Gastroesophageal sphincter (tissue), 4 donors: ENCODE measurements at regions not wholly inside any gene's neighbourhood (a gene's known extent, or its start where the extent isn't known, plus 50 kb on each side); places are given as distances from the start of the nearest gene placed in this dataset.
"Not testable (repeated sequence)": the region's sequence is repeated elsewhere in the genome, so short reads cannot be mapped to it uniquely, and the experiment has no call there.

Experiments
- ATAC-seq: fragments of 150-250 bp; one replicate; pipeline ENCODE4 v1.9.1; 2016; ENCODE audit warnings: mild to moderate bottlenecking, moderate library complexity
- H3K27ac ChIP-seq, 4 donors: fragments of 200-600 bp; sonication (generic) in 3 of 4; 1 replicate in 3 of 4; 2 replicates in 1 of 4; pipeline ENCODE4 v1.5.1; 2016 to 2019
- H3K27me3 ChIP-seq: fragments of 200-600 bp; sonication (generic); one replicate; pipeline ENCODE4 v1.5.1; 2019
- H3K36me3 ChIP-seq, 2 donors: fragments of 200-600 bp; sonication (generic); one replicate each; pipeline ENCODE4 v1.5.1; 2019; ENCODE audit warnings: control low read depth in 1 of 2
- H3K4me1 ChIP-seq, 3 donors: fragments of 200-600 bp; sonication (generic); 1 replicate in 2 of 3; 2 replicates in 1 of 3; pipeline ENCODE4 v1.5.1; 2016 to 2019; ENCODE audit warnings: control low read depth in 2 of 3
- H3K4me3 ChIP-seq, 2 donors: fragments of 200-600 bp; sonication (generic); one replicate each; pipeline ENCODE4 v1.5.1; 2019; ENCODE audit warnings: mild to moderate bottlenecking in 1 of 2, moderate library complexity in 1 of 2
- H3K9me3 ChIP-seq, 3 donors: fragments of 200-600 bp; sonication (generic); one replicate each; pipeline ENCODE4 v1.5.1; 2017 to 2019; ENCODE audit warnings: control low read depth in 2 of 3
- WGBS, 2 donors: methylation state at CpG; one replicate each; pipeline ENCODE4 v1.1.5; 2018; ENCODE audit warnings: low coverage in 1 of 2; 5-methylcytosine and 5-hydroxymethylcytosine counted together

DNA sequence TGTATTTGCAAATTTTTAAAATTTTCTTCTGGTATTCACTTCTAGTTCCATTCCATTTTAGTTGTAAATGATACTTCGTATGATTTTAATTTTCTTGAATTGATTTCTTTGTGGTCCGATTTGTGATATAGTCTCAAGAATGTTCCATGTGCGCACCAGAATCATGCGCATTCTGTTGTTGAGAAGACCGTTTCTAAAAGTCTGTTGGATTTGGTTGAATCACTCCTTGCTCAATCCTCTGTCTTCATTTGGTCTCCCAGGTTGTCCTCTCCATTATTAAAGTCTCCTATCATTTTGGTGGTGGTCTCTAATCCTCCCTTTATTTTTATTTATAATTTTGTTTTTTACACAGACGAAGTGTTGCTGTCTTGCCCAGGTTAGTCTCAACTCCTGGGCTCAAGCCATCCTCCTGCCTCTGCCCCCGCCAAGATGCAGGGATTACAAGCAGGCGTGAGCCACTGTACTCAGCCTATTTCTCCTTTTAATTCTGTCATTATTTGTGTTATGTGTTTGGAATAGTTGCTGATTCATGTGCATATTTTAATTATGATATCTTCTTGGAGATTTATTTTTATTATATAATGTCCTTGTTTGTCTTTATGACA, 1490.8 kb downstream of the FOXD4L5 start:
- H3K4me3 ChIP-seq, H3K9me3 ChIP-seq, ATAC-seq, H3K4me1 ChIP-seq, H3K36me3 ChIP-seq, H3K27me3 ChIP-seq, H3K27ac ChIP-seq: not testable (repeated sequence)
- 50 to 62% methylated on average over 8 of the region's 8 CpGs for WGBS, 2 donors

DNA sequence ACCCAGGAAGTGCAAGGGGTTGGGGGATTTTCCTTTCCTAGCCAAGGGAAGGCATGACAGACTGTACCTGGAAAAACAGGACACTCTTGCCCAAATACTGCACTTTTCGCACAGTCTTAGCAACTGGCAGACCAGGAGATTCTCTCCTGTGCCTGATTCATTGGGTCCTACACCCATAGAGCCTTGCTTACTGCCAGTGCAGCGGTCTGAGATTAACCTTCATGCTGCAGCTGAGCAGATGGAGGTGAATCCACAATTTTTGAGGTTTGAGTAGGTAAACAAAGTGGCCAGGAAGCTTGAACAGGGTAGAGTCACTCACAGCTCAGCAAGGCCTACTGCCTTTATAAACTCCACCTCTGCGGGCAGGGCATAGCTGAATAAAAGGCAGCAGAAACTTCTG, 1497.6 kb downstream of the FOXD4L5 start:
- not testable (repeated sequence) for H3K27ac ChIP-seq, H3K4me3 ChIP-seq, H3K36me3 ChIP-seq, H3K4me1 ChIP-seq, H3K27me3 ChIP-seq
- peaks cover 0 to 23% (median 1%) of the 10 kb centered on the region in 3 donors for H3K9me3 ChIP-seq
- 24 to 40% methylated on average over 1 to 3 of the region's 3 CpGs for WGBS, 2 donors
- peak; percentile 7 for ATAC-seq

DNA sequence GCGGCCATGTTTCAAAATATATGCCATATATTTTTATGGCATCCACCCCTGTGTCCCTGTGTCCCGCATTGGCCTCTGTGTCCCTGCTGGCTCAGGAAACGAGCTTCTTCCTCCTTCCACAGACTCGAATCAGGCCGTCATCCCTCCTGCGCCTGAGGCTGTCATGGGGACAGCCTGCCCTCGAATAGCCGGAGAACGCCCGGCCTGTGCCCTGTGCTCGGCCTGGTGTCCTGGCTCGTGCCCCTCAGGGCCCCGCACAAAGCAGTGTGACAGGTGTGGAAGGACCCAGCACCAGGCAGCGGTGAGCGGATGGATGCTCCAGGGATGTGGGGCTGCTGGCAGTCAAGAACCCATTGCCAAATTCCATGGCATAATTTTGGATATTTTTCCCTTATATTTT, 1500.0 kb downstream of the FOXD4L5 start:
- H3K27me3 ChIP-seq, H3K4me3 ChIP-seq, H3K36me3 ChIP-seq, H3K4me1 ChIP-seq, H3K27ac ChIP-seq, ATAC-seq: not testable (repeated sequence)
- 71% methylated on average over 7 of the region's 15 CpGs; no CpG with 5 or more reads in 1 of the 2 donors for WGBS, 2 donors
- H3K9me3 ChIP-seq, result peaks cover 0 to 34% (median 1%) of the 10 kb centered on the region in 3 donors

DNA sequence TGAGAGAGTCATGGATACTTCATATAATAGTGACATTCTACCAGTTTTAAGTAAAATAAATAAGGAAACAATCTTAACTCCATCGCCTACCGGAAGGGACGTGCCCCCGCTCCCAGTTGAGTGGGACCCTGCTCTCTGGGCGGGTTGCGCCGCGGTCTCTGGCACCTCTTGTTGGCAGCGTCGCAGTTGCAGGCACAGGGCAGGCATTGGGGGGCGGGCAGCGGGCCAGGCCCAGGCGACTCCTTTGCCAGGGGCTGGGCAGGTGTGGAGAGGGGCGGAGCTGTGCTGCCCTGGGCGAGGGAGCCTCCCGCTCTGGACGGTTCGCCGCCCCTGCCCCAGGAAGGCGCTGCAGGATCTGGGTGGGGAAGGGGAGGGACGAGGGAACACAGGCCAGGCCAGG, 1500.6 kb downstream of the FOXD4L5 start:
- H3K36me3 ChIP-seq, H3K27me3 ChIP-seq, ATAC-seq, H3K27ac ChIP-seq, H3K4me1 ChIP-seq, H3K4me3 ChIP-seq: not testable (repeated sequence)
- peaks cover 0 to 32% (median 1%) of the 10 kb centered on the region in 3 donors for H3K9me3 ChIP-seq
- 42 to 80% methylated on average over 2 to 10 of the region's 21 CpGs for WGBS, 2 donors

DNA sequence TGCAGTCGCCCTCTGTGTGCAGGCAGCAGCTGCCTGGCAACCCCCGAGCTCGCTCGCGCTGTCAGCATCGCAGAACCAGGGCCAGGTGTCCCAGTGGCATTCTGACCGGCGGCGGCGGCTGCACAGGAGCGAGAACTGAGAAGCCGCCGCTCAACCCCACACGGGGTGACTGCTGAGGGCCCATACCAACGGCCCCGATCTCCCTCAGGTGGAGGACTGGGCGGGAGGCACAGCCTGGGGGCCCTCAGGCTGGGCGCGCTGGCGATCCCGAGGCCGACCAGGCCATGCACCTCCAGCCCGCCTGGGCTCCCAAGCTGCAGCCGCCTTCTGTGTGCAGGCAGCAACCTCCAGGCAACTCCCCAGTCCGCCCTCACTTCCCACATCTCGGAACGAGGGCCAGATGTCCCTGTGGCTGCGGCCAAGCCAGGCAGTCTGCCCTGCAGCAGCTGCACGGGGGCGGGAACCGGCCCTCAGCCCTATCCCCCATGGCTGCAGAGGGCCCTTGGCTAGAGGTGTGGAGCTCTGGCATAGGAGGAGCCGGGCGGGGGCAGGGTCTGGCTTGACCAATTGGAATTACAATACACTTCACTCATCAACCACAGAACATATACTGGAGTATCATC, 1503.1 kb downstream of the FOXD4L5 start:
- H3K27ac ChIP-seq, H3K4me1 ChIP-seq, ATAC-seq, H3K4me3 ChIP-seq, H3K27me3 ChIP-seq, H3K36me3 ChIP-seq: not testable (repeated sequence)
- H3K9me3 ChIP-seq, result peaks cover 0 to 16% (median 0%) of the 10 kb centered on the region in 3 donors
- no CpG with 5 or more reads among the region's 33 CpGs for WGBS, 2 donors

DNA sequence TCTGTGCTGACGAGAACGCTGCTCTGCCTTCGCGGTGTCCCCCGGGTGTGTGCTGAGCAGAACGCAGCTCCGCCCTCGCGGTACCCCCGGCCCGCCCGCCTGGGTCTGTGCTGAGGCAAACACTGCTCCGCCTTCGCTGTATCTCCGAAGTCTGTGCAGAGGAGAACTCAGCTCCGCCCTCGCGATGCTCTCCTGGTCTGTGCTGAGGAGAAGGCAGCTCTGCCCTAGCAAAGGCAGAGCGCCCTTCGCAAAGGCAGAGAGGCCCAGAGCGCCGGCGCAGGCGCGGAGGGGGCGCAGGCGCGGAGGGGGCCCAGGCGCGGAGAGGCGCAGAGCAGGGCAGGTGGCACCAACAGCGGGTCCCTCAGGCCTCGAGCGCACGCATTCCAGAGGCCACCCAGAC, 1503.6 kb downstream of the FOXD4L5 start:
- no CpG with 5 or more reads among the region's 35 CpGs for WGBS, 2 donors
- not testable (repeated sequence) for ATAC-seq, H3K4me3 ChIP-seq, H3K4me1 ChIP-seq, H3K27me3 ChIP-seq, H3K36me3 ChIP-seq, H3K27ac ChIP-seq
- H3K9me3 ChIP-seq, result peaks cover 0 to 16% (median 0%) of the 10 kb centered on the region in 3 donors

DNA sequence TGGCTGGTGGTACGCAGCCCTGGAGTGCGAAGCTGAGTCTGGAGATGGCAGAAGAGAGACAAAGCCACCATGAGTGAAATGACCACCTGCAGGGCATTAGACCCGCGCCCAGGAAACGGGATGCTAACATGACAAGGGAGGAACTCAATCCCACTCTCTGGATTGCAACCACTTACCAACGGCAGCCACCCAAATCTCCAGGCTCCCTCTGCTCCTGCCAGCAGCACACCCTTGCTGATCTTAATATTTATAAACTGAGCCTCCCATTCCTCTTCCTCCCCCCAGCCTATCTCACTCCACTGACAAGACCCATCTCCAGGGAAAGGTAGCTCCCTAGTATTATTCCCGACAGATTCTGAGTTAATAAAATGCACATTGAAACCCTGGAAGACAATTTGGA, 1508.8 kb downstream of the FOXD4L5 start:
- H3K27ac ChIP-seq, H3K9me3 ChIP-seq, ATAC-seq, H3K27me3 ChIP-seq, H3K4me3 ChIP-seq, H3K4me1 ChIP-seq, H3K36me3 ChIP-seq: not testable (repeated sequence)
- WGBS, 2 donors, result 83 to 100% methylated on average over 1 of the region's 7 CpGs

DNA sequence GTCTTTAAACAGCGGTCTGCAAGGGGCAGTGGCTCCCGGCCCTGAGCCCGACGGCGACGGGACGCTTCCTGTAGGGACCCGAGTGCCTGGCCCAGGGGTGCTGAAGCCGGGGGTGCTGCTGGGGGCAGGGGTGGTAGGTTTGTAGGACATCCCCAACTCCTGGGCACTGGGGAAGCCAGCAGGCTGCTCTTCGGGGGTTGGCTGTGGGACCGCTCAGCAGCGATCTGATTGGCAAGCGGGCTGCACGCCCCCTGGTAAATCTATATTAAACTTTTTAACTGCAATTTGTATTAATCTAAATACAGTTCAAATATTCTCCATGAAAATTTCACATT, 1510.0 kb downstream of the FOXD4L5 start:
- 71% methylated on average over 5 of the region's 14 CpGs; no CpG with 5 or more reads in 1 of the 2 donors for WGBS, 2 donors
- H3K27ac ChIP-seq, H3K36me3 ChIP-seq, H3K4me1 ChIP-seq, ATAC-seq, H3K9me3 ChIP-seq, H3K4me3 ChIP-seq, H3K27me3 ChIP-seq: not testable (repeated sequence)

DNA sequence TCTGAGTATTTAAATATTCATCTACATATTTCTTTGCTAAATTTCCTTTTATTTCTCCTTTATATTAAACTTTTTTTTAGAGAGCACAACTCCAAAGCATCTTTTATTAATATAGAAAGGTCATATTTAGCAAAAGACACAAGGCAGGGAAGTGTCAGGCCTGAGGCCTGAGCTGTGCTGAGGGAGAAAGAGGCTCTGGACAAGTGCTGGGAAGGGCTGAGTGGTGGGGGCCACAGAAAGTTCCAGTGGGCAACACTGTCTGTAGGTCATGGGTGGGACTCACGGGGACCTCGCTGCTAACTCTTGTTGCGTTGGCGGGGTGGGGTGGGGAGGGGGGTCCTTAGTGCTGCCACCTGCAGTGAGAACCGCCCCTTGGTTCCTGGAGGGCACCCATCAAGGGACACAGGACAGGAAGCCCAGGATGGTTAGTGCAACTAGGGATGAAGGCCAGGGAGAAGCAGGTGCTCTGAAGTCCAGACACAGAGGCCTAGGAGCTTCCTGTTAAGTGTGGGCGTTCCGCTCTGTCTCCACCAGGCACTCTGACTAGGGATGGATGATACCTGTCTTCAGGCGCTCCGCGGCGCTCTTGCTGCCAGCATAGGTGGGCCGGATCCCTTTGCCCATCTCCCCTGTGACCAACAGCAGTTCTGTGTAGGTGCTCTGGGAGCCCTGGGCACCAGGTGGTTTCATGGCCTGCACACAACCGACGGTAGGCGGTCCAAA, 1510.5 kb downstream of the FOXD4L5 start:
- H3K36me3 ChIP-seq, H3K4me3 ChIP-seq, H3K27me3 ChIP-seq, H3K4me1 ChIP-seq, H3K9me3 ChIP-seq, ATAC-seq, H3K27ac ChIP-seq: not testable (repeated sequence)
- WGBS, 2 donors, result no CpG with 5 or more reads among the region's 15 CpGs

DNA sequence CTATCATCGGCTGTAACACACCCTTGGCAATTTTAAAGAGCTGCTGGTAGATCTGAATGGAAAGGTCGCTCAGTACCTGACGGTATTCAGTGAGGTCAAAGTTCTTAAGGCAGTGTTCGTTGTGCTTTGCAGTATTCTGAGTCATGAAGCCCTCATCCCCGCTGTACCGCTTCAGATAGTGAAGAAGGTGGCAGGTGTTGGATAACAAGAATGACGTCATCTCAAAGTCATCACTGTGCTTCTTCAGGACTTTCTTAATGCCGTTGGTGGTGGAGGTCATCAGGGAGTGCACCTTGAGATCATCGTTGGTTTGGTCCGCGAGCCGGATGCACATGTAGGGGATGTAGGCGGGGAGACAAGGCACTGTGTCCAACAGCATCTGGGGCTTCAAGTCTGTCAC, 1522.8 kb downstream of the FOXD4L5 start:
- H3K4me3 ChIP-seq, H3K27me3 ChIP-seq, H3K27ac ChIP-seq, H3K9me3 ChIP-seq, H3K4me1 ChIP-seq, ATAC-seq, H3K36me3 ChIP-seq: not testable (repeated sequence)
- 72 to 78% methylated on average over 7 to 11 of the region's 13 CpGs for WGBS, 2 donors

DNA sequence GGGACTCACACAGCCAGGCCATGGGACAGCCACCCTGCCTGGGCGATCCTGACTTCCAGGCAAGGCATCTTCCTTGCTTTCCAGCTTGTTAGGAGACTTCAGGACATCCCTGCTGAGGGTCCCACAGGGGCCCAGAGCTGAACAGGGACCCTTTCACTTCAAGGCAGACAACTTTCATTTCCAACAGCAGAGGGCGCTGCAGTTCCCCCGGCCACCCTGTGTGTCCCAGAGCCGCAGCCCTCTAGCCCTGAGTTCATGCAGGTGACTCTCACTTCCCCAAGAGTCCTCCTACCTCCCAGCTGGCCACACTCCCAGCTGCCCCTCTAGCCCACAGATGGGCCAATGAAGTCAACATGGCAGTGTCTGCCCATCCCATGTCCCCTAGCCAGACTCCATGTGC, 1556.0 kb downstream of the FOXD4L5 start:
- ATAC-seq, H3K27me3 ChIP-seq: not testable (repeated sequence)
- WGBS, 2 donors, result 40% methylated on average over 2 of the region's 4 CpGs; no CpG with 5 or more reads in 1 of the 2 donors

More for the DNA sequence above, 1556.0 kb downstream of the FOXD4L5 start:
- H3K9me3 ChIP-seq, H3K27ac ChIP-seq, H3K4me1 ChIP-seq, H3K4me3 ChIP-seq, H3K36me3 ChIP-seq: not testable (repeated sequence)
